ENCODE measurements at regions not wholly inside any gene's neighbourhood (a gene's known extent, or its start where the extent isn't known, plus 50 kb on each side); places are given as distances from the start of the nearest gene placed in this dataset.

GRCh38 chr7:85705076-85705475 is 518.2 kb upstream of the SEMA3D start:
- Histone ChIP-seq H3K9me3 (ENCODE audit: control insufficient read depth, insufficient read depth, low read depth, low read length) (no peaks in the 10 kb centered on the region), H3K4me1 (ENCODE audit: control insufficient read depth, extremely low read depth, insufficient read depth, low read length) (no peaks in the 10 kb centered on the region), H3K27ac (ENCODE audit: insufficient read depth, low read length) (no peak overlapping the region), H2AFZ (ENCODE audit: low read length) (no peak overlapping the region), H3K4me3 (replicated peaks in 1 of 4; ENCODE audit: control extremely low read depth in 1 of 4, insufficient read depth in 1 of 4, low read depth in 3 of 4, low read length in 4 of 4) (no peak overlapping the region), H4K20me1 (ENCODE audit: control insufficient read depth, extremely low read depth, insufficient read depth, low read length) (no peaks in the 10 kb centered on the region), H3K9ac (ENCODE audit: insufficient read depth, low read length) (no peak overlapping the region), H3K79me2 (ENCODE audit: control insufficient read depth, insufficient read depth, low read length) (no peaks in the 10 kb centered on the region), H3K27me3 (ENCODE audit: control insufficient read depth, insufficient read depth, low read length) (no peaks in the 10 kb centered on the region), H3K36me3 (ENCODE audit: control insufficient read depth, insufficient read depth, low read length) (no peaks in the 10 kb centered on the region), H3K4me2 (ENCODE audit: extremely low read depth, insufficient read depth, low read length) (no peak overlapping the region)
- DNase-seq (ENCODE audit: low read depth in 2 of 2), result peak in 1 of 2 donors; percentile 45
- TF ChIP-seq, protein P1, sequence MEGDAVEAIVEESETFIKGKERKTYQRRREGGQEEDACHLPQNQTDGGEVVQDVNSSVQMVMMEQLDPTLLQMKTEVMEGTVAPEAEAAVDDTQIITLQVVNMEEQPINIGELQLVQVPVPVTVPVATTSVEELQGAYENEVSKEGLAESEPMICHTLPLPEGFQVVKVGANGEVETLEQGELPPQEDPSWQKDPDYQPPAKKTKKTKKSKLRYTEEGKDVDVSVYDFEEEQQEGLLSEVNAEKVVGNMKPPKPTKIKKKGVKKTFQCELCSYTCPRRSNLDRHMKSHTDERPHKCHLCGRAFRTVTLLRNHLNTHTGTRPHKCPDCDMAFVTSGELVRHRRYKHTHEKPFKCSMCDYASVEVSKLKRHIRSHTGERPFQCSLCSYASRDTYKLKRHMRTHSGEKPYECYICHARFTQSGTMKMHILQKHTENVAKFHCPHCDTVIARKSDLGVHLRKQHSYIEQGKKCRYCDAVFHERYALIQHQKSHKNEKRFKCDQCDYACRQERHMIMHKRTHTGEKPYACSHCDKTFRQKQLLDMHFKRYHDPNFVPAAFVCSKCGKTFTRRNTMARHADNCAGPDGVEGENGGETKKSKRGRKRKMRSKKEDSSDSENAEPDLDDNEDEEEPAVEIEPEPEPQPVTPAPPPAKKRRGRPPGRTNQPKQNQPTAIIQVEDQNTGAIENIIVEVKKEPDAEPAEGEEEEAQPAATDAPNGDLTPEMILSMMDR (conservative IDR thresholded peaks at IDR 0.05 in 1 of 2, IDR thresholded peaks at IDR 0.05 in 1 of 2; ENCODE audit: low read depth in 1 of 2, low read length in 2 of 2), result no peak
- TF ChIP-seq EZH2 (IDR thresholded peaks at IDR 0.05; ENCODE audit: low read length, missing control alignments), result no peak

DNA sequence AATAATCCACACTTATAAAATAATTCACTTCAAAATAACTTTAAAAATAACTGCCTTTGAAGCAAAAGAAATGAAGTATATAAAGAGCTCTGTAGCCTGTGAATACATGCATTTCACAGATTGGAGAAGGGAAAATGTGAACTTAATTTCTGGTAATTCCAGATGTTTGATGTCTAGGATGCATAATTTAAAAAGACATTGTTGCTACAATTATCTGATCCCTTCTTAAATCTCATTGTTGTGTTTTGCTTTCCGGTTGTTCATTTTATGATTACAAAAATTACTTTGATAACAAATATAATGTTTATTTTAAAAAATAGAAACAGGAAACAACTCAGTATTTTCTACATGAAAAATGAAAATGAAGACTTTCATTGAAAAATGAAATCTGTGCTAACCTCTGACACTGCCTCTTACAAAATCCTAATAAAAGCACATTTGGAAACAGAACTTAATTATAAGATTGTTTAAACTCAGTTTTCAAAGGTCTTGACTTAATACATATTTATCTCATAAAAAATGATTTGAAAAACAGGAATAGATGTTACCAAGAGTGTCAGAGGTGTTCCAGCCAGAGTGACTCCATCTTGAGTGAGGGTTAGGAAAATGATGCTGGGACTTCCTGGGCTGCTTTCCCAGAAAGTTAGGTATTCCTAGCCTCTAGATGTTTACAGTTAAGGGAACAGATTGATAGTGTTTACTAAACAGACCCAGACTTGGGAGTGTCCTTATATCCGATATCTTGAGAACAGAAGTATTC is 516.6 kb upstream of the SEMA3D start:
- H3K9ac ChIP-seq (ENCODE audit: insufficient read depth, low read length), result no peak overlapping the region
- no peaks in the 10 kb centered on the region for H3K4me1 ChIP-seq (ENCODE audit: control insufficient read depth, extremely low read depth, insufficient read depth, low read length)
- no peak overlapping the region for H2AFZ ChIP-seq (ENCODE audit: low read length)
- H3K27ac ChIP-seq (ENCODE audit: insufficient read depth, low read length), result no peak overlapping the region
- no peaks in the 10 kb centered on the region for H3K27me3 ChIP-seq (ENCODE audit: control insufficient read depth, insufficient read depth, low read length)
- TF ChIP-seq, protein P1 (conservative IDR thresholded peaks at IDR 0.05 in 1 of 2, IDR thresholded peaks at IDR 0.05 in 1 of 2; ENCODE audit: low read depth in 1 of 2, low read length in 2 of 2), result no peak
- TF ChIP-seq EZH2 (IDR thresholded peaks at IDR 0.05; ENCODE audit: low read length, missing control alignments), result no peak
- no peak overlapping the region for H3K4me3 ChIP-seq (replicated peaks in 1 of 4; ENCODE audit: control extremely low read depth in 1 of 4, insufficient read depth in 1 of 4, low read depth in 3 of 4, low read length in 4 of 4)
- H3K4me2 ChIP-seq (ENCODE audit: extremely low read depth, insufficient read depth, low read length), result no peak overlapping the region
- no peaks in the 10 kb centered on the region for H4K20me1 ChIP-seq (ENCODE audit: control insufficient read depth, extremely low read depth, insufficient read depth, low read length)
- DNase-seq (ENCODE audit: low read depth in 2 of 2), result no peak
- no peaks in the 10 kb centered on the region for H3K36me3 ChIP-seq (ENCODE audit: control insufficient read depth, insufficient read depth, low read length)
- H3K9me3 ChIP-seq (ENCODE audit: control insufficient read depth, insufficient read depth, low read depth, low read length), result no peaks in the 10 kb centered on the region
- H3K79me2 ChIP-seq (ENCODE audit: control insufficient read depth, insufficient read depth, low read length), result no peaks in the 10 kb centered on the region

- H3K4me1 ChIP-seq (ENCODE audit: control insufficient read depth, extremely low read depth, insufficient read depth, low read length), result no peaks in the 10 kb centered on the region
- H3K79me2 ChIP-seq (ENCODE audit: control insufficient read depth, insufficient read depth, low read length), result no peaks in the 10 kb centered on the region
- DNase-seq (ENCODE audit: low read depth in 2 of 2), result no peak
- H3K4me3 ChIP-seq (replicated peaks in 1 of 4; ENCODE audit: control extremely low read depth in 1 of 4, insufficient read depth in 1 of 4, low read depth in 3 of 4, low read length in 4 of 4), result no peak overlapping the region
- no peak overlapping the region for H2AFZ ChIP-seq (ENCODE audit: low read length)
- H3K9ac ChIP-seq (ENCODE audit: insufficient read depth, low read length), result no peak overlapping the region
- no peak overlapping the region for H3K27ac ChIP-seq (ENCODE audit: insufficient read depth, low read length)
- TF ChIP-seq, protein P1 (conservative IDR thresholded peaks at IDR 0.05 in 1 of 2, IDR thresholded peaks at IDR 0.05 in 1 of 2; ENCODE audit: low read depth in 1 of 2, low read length in 2 of 2), result no peak
- no peak for TF ChIP-seq EZH2 (IDR thresholded peaks at IDR 0.05; ENCODE audit: low read length, missing control alignments)
- H3K27me3 ChIP-seq (ENCODE audit: control insufficient read depth, insufficient read depth, low read length), result no peaks in the 10 kb centered on the region
- H3K36me3 ChIP-seq (ENCODE audit: control insufficient read depth, insufficient read depth, low read length), result no peaks in the 10 kb centered on the region
- no peaks in the 10 kb centered on the region for H4K20me1 ChIP-seq (ENCODE audit: control insufficient read depth, extremely low read depth, insufficient read depth, low read length)
- H3K9me3 ChIP-seq (ENCODE audit: control insufficient read depth, insufficient read depth, low read depth, low read length), result no peaks in the 10 kb centered on the region
- no peak overlapping the region for H3K4me2 ChIP-seq (ENCODE audit: extremely low read depth, insufficient read depth, low read length)
Measured at GRCh38 chr7:85702348-85702747, 515.5 kb upstream of the SEMA3D start.
